ENCODE measurements at regions not wholly inside any gene's neighbourhood (a gene's known extent, or its start where the extent isn't known, plus 50 kb on each side); places are given as distances from the start of the nearest gene placed in this dataset.

GRCh38 chr5:39700523-39700922 lies 275.7 kb upstream of the DAB2 start:
- H3K4me3 ChIP-seq (ENCODE audit: low read depth, low read length), result no peak overlapping the region
- no peak for DNase-seq (ENCODE audit: low read depth)
- no peak for TF ChIP-seq CTCF (IDR thresholded peaks at IDR 0.05; ENCODE audit: insufficient read depth, low read length)

GRCh38 chr5:39698838-39699560 lies 274.2 kb upstream of the DAB2 start:
- DNase-seq (ENCODE audit: low read depth), result peak; percentile 30

GRCh38 chr5:39697881-39698280 lies 273.1 kb upstream of the DAB2 start:
- DNase-seq (ENCODE audit: low read depth), result no peak
- no peak for TF ChIP-seq CTCF (IDR thresholded peaks at IDR 0.05; ENCODE audit: insufficient read depth, low read length)
- H3K4me3 ChIP-seq (ENCODE audit: low read depth, low read length), result no peak overlapping the region

More at GRCh38 chr5:39698838-39699560, 274.2 kb upstream of the DAB2 start:
- H3K4me3 ChIP-seq (ENCODE audit: low read depth, low read length), result no peak overlapping the region
- no peak for TF ChIP-seq CTCF (IDR thresholded peaks at IDR 0.05; ENCODE audit: insufficient read depth, low read length)

GRCh38 chr5:39696672-39697398 lies 272.1 kb upstream of the DAB2 start:
- H3K4me3 ChIP-seq (ENCODE audit: low read depth, low read length), result no peak overlapping the region
- DNase-seq (ENCODE audit: low read depth), result no peak
- no peak for TF ChIP-seq CTCF (IDR thresholded peaks at IDR 0.05; ENCODE audit: insufficient read depth, low read length)

GRCh38 chr5:39691993-39692392 lies 267.2 kb upstream of the DAB2 start:
- no peak for DNase-seq (ENCODE audit: low read depth)
- H3K4me3 ChIP-seq (ENCODE audit: low read depth, low read length), result no peak overlapping the region
- no peak for TF ChIP-seq CTCF (IDR thresholded peaks at IDR 0.05; ENCODE audit: insufficient read depth, low read length)

GRCh38 chr5:39691136-39691535 lies 266.4 kb upstream of the DAB2 start:
- no peak overlapping the region for H3K4me3 ChIP-seq (ENCODE audit: low read depth, low read length)
- TF ChIP-seq CTCF (IDR thresholded peaks at IDR 0.05; ENCODE audit: insufficient read depth, low read length), result no peak
- DNase-seq (ENCODE audit: low read depth), result no peak

Data from fibroblast of the aortic adventitia (primary cell).